Ishikawa (cell line): ENCODE measurements at regions not wholly inside any gene's neighbourhood (a gene's known extent, or its start where the extent isn't known, plus 50 kb on each side); places are given as distances from the start of the nearest gene placed in this dataset.

Source experiments
- CEBPB ChIP-seq: IDR thresholded peaks from 2 replicates; pipeline ENCODE4 v1.6.1; 2012
- CREB1 ChIP-seq: IDR thresholded peaks from 2 replicates; pipeline ENCODE4 v1.6.1; 2012; ENCODE audit warnings: low read depth
- EGR1 ChIP-seq: IDR thresholded peaks from 2 replicates; pipeline ENCODE4 v1.6.1; 2012
- EP300 ChIP-seq: IDR thresholded peaks from 2 replicates; pipeline ENCODE4 v1.6.1; 2012; ENCODE audit warnings: borderline replicate concordance
- FOXM1 ChIP-seq: IDR thresholded peaks from 2 replicates; pipeline ENCODE4 v1.6.1; 2012; ENCODE audit warnings: low read depth, borderline replicate concordance
- MAX ChIP-seq: IDR thresholded peaks from 2 replicates; pipeline ENCODE4 v1.6.1; 2012
- NFIC ChIP-seq: IDR thresholded peaks from 2 replicates; pipeline ENCODE4 v1.6.1; 2012
- RAD21 ChIP-seq: IDR thresholded peaks from 2 replicates; pipeline ENCODE4 v1.6.1; 2012; ENCODE audit warnings: low read depth
- REST ChIP-seq: IDR thresholded peaks from 2 replicates; pipeline ENCODE4 v1.6.1; 2012; ENCODE audit warnings: low read depth, mild to moderate bottlenecking
- TAF1 ChIP-seq: IDR thresholded peaks from 2 replicates; pipeline ENCODE4 v1.6.1; 2012; ENCODE audit warnings: low read depth, mild to moderate bottlenecking
- TCF12 ChIP-seq: IDR thresholded peaks from 2 replicates; pipeline ENCODE4 v1.6.1; 2012; ENCODE audit warnings: low read depth
- TEAD4 ChIP-seq: IDR thresholded peaks from 2 replicates; pipeline ENCODE4 v1.6.1; 2012
- USF1 ChIP-seq: IDR thresholded peaks from 2 replicates; pipeline ENCODE4 v1.6.1; 2012
- YY1 ChIP-seq: IDR thresholded peaks from 2 replicates; pipeline ENCODE4 v1.6.1; 2012; ENCODE audit warnings: low read depth
- ZBTB7A ChIP-seq: IDR thresholded peaks from 2 replicates; pipeline ENCODE4 v1.6.1; 2012; ENCODE audit warnings: low read depth

- TF ChIP-seq NFIC (no peak), CEBPB (no peak), USF1 (no peak), TCF12 (no peak), TEAD4 (no peak), TAF1 (no peak), YY1 (no peak), CREB1 (no peak), REST (no peak), ZBTB7A (no peak)
Measured at GRCh38 chr4:13763707-13764106, 136.2 kb upstream of the BOD1L1 start.

- TF ChIP-seq CEBPB (no peak), ZBTB7A (no peak), TAF1 (no peak), EP300 (no peak), MAX (no peak), TEAD4 (no peak), REST (no peak), TCF12 (no peak), USF1 (no peak), EGR1 (no peak), FOXM1 (no peak), RAD21 (no peak), CREB1 (no peak), NFIC (no peak), YY1 (no peak)
Measured at GRCh38 chr4:13765539-13765938, 138.0 kb upstream of the BOD1L1 start.

GRCh38 chr4:13766761-13767540 lies 139.4 kb upstream of the BOD1L1 start:
- TF ChIP-seq EGR1: no peak
- TF ChIP-seq ZBTB7A: no peak
- TF ChIP-seq NFIC: no peak
- TF ChIP-seq MAX: no peak
- no peak for TF ChIP-seq CEBPB
- TF ChIP-seq REST: no peak

GRCh38 chr4:13777341-13777740 lies 149.8 kb upstream of the BOD1L1 start:
- no peak for TF ChIP-seq REST
- TF ChIP-seq CEBPB: no peak
- no peak for TF ChIP-seq CREB1
- TF ChIP-seq USF1: no peak
- TF ChIP-seq TCF12: no peak
- TF ChIP-seq MAX: no peak
- TF ChIP-seq FOXM1: no peak
- no peak for TF ChIP-seq RAD21
- no peak for TF ChIP-seq NFIC
